SK-N-MC (cell line): ENCODE measurements at regions not wholly inside any gene's neighbourhood (a gene's known extent, or its start where the extent isn't known, plus 50 kb on each side); places are given as distances from the start of the nearest gene placed in this dataset.

ENCODE experiments used
- DNase-seq: peaks from one replicate; pipeline ENCODE4 v3.0.0-alpha.2; 2011; ENCODE audit warnings: low read depth, low spot score
- H3K27ac ChIP-seq: fragments of 200-600 bp; sonication (generic); 2 replicates; pipeline ENCODE4 v1.5.1; 2016; ENCODE audit warnings: mixed run types
- H3K36me3 ChIP-seq: fragments of 200-600 bp; sonication (generic); 2 replicates; pipeline ENCODE4 v1.6.1; 2017; ENCODE audit warnings: antibody characterized with exemption, low read length, mixed read lengths; ENCODE audit not compliant: insufficient read depth
- H3K4me3 ChIP-seq: fragments of 200-600 bp; sonication (generic); 2 replicates; pipeline ENCODE4 v1.5.1; 2016
- H3K9ac ChIP-seq: fragments of 200-600 bp; sonication (generic); 2 replicates; pipeline ENCODE4 v1.8.0; 2017; ENCODE audit warnings: mixed run types, mixed read lengths; ENCODE audit not compliant: insufficient read length
- H3K9me3 ChIP-seq: fragments of 200-600 bp; sonication (generic); 2 replicates; pipeline ENCODE4 v1.6.1; 2017; ENCODE audit warnings: low read depth, mild to moderate bottlenecking, antibody characterized with exemption, low read length, moderate library complexity, mixed read lengths
- EZH2 ChIP-seq: fragments of 200-600 bp; sonication (generic); IDR thresholded peaks from one replicate; pipeline ENCODE4 v1.6.1; 2017; ENCODE audit warnings: antibody characterized with exemption
- FOXP2 ChIP-seq: optimal IDR thresholded peaks from 2 replicates; pipeline ENCODE3; 2011; ENCODE audit warnings: mild to moderate bottlenecking, moderate library complexity; ENCODE audit not compliant: insufficient read depth; ENCODE audit errors: extremely low read length, control extremely low read depth
- POLR2AphosphoS5 ChIP-seq: IDR thresholded peaks from 2 replicates; pipeline ENCODE4 v1.6.1; 2012; ENCODE audit warnings: mild to moderate bottlenecking, low read depth, low read length, borderline replicate concordance

DNA sequence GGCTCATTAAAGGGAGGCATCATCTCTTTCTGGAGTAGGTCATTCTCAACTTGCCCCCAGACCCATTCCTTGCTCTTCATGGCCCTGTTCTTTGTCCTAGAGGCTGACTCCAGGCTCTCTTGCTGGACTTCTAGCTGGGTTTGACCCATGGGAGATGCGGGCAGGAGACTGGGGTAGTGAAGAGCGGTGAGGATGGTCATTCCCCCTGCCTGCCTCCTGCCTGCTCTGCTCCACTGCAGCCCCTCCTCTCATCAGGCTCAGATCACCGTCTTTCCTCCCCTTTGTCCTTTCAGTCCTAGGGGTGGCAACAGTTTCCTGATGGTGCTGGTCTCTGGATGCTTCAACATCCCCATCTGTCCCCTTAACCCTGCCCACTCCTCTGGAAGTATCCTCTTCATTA, 170.9 kb downstream of the ABHD5 start:
- TF ChIP-seq POLR2AphosphoS5 (no peak), EZH2 (no peak), FOXP2 (no peak)
- Histone ChIP-seq H3K27ac (no peak overlapping the region), H3K36me3 (no peaks in the 10 kb centered on the region), H3K4me3 (no peak overlapping the region), H3K9me3 (no peaks in the 10 kb centered on the region), H3K9ac (no peak overlapping the region)
- DNase-seq = no peak

DNA sequence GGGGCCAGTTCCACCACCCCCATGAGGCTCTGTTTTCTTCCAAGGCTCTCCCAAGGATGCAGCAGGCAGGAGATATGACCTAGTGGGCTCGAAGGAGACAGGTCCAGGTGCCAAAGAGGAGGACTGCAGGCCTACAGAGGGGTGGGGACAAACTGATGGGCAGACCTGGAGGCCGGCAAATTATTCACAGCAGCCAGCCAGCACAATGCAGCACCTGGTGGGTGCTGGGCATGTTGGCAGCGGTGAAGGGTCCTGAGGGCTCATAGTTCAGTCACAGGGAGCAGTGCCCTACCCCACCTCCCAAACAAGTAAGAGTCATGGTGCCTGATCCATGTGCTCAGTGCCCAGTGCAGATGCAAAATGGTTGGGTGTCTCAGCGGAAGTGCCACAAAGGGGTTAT, 171.7 kb downstream of the ABHD5 start:
- DNase-seq = no peak
- no peak overlapping the region for H3K27ac ChIP-seq
- no peak overlapping the region for H3K4me3 ChIP-seq
- no peaks in the 10 kb centered on the region for H3K9me3 ChIP-seq
- no peaks in the 10 kb centered on the region for H3K36me3 ChIP-seq
- H3K9ac ChIP-seq = no peak overlapping the region
- TF ChIP-seq EZH2 = no peak
- no peak for TF ChIP-seq FOXP2
- no peak for TF ChIP-seq POLR2AphosphoS5

DNA sequence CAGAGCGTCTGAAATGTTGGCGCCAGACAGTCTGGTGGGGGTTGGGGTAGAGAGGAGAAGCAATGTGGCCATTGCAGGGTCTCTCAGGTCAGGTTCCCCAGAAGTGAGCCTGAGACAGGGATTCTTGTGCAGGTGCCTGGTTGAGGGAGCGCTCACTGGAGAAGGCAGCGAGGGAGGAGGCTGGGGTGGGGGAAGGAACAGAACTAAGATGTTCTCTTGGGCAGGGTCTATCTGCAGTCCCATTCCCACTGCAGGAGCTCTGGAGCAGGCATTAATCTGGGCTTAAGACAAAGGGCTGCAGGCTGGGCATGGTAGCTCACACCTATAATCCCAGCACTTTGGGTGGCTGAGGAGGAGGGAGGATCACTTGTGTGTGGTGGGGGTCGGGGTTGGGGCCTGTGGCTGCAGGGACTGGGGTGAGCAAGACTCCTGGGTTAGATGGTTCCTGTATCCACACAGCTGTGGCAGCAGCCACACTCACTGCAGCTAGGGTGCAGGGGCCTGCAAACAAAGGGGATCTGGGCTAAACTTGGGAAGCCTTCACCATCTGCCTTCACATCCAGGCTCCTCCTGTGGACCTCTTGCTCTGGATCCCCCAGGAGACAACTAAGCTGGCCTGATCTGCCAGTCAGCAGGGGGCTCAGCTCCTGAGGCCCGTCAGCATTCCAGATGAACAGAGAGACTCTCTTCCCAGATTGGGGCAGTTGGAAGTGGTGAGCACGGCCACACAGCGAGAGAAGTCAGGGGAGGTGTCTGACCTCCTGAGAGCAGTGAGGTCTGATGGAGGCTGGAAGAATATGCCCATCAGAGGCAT, 172.5 kb downstream of the ABHD5 start:
- H3K9ac ChIP-seq = no peak overlapping the region
- TF ChIP-seq EZH2 (no peak), POLR2AphosphoS5 (no peak), FOXP2 (no peak)
- no peaks in the 10 kb centered on the region for H3K9me3 ChIP-seq
- no peaks in the 10 kb centered on the region for H3K36me3 ChIP-seq
- H3K4me3 ChIP-seq = no peak overlapping the region
- H3K27ac ChIP-seq = no peak overlapping the region
- no peak for DNase-seq

DNA sequence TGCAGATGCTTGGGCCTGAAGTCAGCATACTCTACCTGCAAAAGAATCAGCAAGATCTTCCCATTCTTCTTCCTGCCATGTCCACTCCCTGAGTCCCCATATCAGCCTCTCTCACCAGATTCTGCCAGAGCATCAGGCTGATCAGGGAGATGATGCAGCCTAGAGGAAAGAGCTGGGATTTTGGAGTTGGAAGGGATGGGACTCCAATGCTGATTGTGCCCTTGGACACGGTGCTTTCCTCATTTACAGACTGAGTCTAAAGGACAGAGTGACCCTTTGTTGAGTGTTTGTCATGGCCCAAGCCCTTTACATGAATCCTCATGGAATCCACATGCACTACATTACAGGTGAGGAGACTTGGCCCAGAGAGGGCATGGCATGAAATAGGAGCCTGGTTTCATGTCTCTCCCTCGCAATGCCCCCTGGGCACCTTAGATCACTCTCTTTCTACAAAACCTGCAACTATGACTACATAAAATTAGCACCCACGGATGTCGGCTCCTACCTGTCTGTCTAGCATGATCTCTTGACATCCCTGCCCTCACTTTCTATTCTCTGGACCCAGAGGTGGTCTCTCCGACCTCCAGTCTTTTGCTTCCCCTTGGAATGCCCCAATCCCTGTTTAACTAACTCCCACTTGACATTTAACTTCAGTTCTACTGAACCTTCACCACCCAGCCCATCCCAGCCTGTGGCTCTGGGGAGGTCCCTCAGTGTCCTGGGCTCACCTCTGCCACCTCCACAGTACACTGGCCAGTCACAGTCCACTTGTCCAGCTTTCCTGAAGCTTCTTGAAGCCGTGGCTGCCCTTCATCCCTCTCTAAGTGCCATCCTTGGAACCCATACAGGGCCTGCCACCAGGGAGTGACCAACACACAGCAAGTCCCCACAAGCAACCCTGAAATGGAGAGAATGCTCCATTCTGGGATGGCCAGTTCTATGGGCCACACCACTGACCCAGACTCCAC, 173.5 kb downstream of the ABHD5 start:
- no peaks in the 10 kb centered on the region for H3K36me3 ChIP-seq
- TF ChIP-seq EZH2 (no peak), POLR2AphosphoS5 (no peak), FOXP2 (no peak)

DNA sequence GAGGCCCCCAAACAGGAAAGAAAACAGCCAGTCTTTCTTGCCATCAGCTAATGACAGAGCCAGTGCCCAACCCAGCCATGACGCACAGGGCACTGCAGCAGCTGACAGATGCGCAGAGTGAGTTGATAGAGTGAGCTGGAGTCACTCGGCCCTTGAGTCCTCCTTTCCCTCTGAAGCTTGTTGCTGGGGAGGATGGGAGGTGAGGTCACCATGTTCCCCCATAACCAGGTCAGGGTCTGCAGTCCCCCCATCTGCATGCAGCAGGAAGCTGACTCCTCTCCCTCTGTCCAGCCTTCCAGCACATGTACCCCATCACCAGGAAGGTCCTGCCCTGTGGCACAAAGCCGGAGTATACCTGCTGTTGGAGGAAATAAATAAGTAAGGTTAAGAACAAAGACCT, 174.6 kb downstream of the ABHD5 start:
- no peak overlapping the region for H3K9ac ChIP-seq
- H3K4me3 ChIP-seq = no peak overlapping the region
- no peaks in the 10 kb centered on the region for H3K9me3 ChIP-seq
- no peak for DNase-seq
- H3K36me3 ChIP-seq = no peaks in the 10 kb centered on the region
- no peak for TF ChIP-seq EZH2
- no peak for TF ChIP-seq FOXP2
- no peak for TF ChIP-seq POLR2AphosphoS5
- H3K27ac ChIP-seq = no peak overlapping the region

More for the DNA sequence above, 173.5 kb downstream of the ABHD5 start:
- Histone ChIP-seq H3K9ac (no peak overlapping the region), H3K27ac (no peak overlapping the region), H3K9me3 (no peaks in the 10 kb centered on the region), H3K4me3 (no peak overlapping the region)
- DNase-seq = no peak

DNA sequence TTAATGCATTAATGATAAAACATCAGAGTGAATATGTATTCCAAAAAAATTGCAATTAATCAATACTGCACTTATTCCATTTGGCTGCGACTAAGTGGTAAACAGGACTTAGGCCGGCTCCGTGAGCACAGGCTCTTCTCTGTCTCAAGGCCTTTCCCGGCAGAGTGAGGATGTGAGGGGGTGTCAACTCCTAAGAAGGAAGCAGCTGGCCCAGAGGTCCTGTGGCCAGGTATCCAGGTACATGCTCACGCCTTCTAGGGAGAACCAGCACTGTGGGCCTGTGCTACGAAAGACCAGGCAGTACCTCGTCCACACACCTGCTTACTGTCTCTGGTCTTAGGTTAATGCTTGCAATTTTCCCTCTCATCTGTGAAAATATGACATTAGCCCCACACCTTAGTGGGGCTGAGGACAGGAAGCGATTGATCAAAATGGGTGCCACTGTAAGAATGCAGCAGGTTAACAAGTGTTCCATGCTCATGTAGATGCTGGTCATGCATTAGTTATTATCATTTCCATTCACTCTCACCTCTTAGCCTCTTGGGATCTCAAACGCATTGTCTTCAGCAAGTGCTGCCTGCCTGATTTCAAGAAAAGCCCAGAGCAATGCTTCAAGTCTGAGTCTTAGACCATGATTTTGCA, 175.3 kb downstream of the ABHD5 start:
- Histone ChIP-seq H3K9me3 (no peaks in the 10 kb centered on the region), H3K4me3 (no peak overlapping the region), H3K27ac (no peak overlapping the region), H3K36me3 (no peaks in the 10 kb centered on the region), H3K9ac (no peak overlapping the region)
- DNase-seq = no peak
- no peak for TF ChIP-seq POLR2AphosphoS5

DNA sequence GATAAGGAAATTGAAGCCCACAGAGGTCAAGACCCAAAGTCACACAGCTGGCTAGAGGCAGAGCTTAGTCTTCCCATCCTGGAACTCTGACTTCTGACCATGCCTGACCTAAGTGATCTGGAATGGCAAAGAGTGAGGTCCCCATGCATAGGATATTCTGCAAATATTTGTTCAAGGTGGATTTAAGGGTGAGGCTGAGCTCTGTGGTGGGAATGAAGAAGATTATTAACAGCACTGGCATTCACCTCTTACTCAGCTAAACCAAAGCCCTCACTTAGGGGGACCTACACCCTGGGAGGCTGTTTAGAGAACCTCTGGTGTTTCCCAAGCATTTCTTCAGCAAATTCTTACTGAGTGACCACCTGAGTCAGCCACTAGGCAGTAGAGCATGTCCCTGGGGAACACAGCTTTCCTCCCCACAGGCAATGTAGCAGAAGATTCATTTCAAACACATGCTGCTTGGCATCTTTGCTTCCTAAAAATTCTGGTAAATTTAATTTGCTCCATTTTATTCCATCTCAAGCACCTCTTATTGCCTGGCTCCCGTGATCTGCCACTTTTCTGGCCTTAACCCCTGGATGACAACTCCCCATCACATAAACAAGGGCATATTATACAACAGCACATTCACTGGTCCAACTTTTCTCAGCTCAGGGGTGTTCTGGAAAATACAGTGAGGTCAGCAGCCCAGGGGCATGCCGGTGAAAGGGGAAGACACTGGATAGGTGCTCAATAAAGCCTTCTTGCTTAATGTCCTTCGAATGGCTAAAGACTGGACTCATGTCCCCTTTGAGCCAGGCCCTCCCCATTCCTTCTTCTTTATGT, 176.0 kb downstream of the ABHD5 start:
- Histone ChIP-seq H3K9me3 (no peaks in the 10 kb centered on the region), H3K36me3 (no peaks in the 10 kb centered on the region), H3K4me3 (no peak overlapping the region), H3K9ac (no peak overlapping the region), H3K27ac (no peak overlapping the region)
- no peak for TF ChIP-seq FOXP2
- TF ChIP-seq EZH2 = no peak
- no peak for TF ChIP-seq POLR2AphosphoS5
- no peak for DNase-seq
